Activated CD4-positive, alpha-beta T cell treated with anti-CD3 and anti-CD28 coated beads for 36 hours (primary cell): ENCODE measurements at regions not wholly inside any gene's neighbourhood (a gene's known extent, or its start where the extent isn't known, plus 50 kb on each side); places are given as distances from the start of the nearest gene placed in this dataset.

Experiments used
- ATAC-seq: fragments of 200-7000 bp; cut with Tn5 transposase; one replicate; pipeline ENCODE4 v1.10.0; 2021; ENCODE audit warnings: mild to moderate bottlenecking, moderate library complexity
- CTCF ChIA-PET: fragments of 350-600 bp; sonication (Branson Sonifier 250); formaldehyde crosslinking; loops from one replicate; lab custom pipeline; 2021; ENCODE audit warnings: antibody characterized with exemption; lab: Charles Lee
- POLR2A ChIA-PET: fragments of 350-600 bp; sonication (Branson Sonifier 250); formaldehyde crosslinking; loops from one replicate; lab custom pipeline; 2021; ENCODE audit warnings: antibody characterized with exemption, inconsistent platforms; lab: Charles Lee
- DNase-seq: peaks from one replicate; pipeline ENCODE4 v3.0.0-alpha.2; 2020
- H3K27ac Mint-ChIP-seq: one replicate; pipeline ENCODE4 v1.8.0; 2021; ENCODE audit warnings: mixed read lengths
- H3K27me3 Mint-ChIP-seq: one replicate; pipeline ENCODE4 v1.8.0; 2021; ENCODE audit warnings: mixed read lengths
- H3K36me3 Mint-ChIP-seq: one replicate; pipeline ENCODE4 v1.8.0; 2021; ENCODE audit warnings: low read depth, mixed read lengths
- H3K4me1 Mint-ChIP-seq: one replicate; pipeline ENCODE4 v1.8.0; 2021; ENCODE audit warnings: mixed read lengths
- H3K4me3 Mint-ChIP-seq: one replicate; pipeline ENCODE4 v1.8.0; 2021; ENCODE audit warnings: mild to moderate bottlenecking, moderate library complexity, mixed read lengths
- H3K9me3 Mint-ChIP-seq: one replicate; pipeline ENCODE4 v1.8.0; 2021; ENCODE audit warnings: low read depth, mixed read lengths
- intact Hi-C, 2 experiments: fragments of 100-400 bp; cut with DNase I in 1 of 2; cut with micrococcal nuclease in 1 of 2; formaldehyde crosslinking; loops; one replicate each; pipeline versions ENCODE4 v1.14.2 to v1.15.1; 2022 to 2024; cut with DNase I, micrococcal nuclease

- no peak overlapping the region for H3K4me3 Mint-ChIP-seq
- H3K27ac Mint-ChIP-seq = no peak overlapping the region
- H3K4me1 Mint-ChIP-seq = no peaks in the 10 kb centered on the region
- no peaks in the 10 kb centered on the region for H3K9me3 Mint-ChIP-seq
- ATAC-seq (no peak), DNase-seq (no peak)
- intact Hi-C loops = no loop called here
- POLR2A ChIA-PET = no interaction called here
- no peaks in the 10 kb centered on the region for H3K36me3 Mint-ChIP-seq
- no peaks in the 10 kb centered on the region for H3K27me3 Mint-ChIP-seq
- CTCF ChIA-PET = no interaction called here
Observed at GRCh38 chr9:119596703-119597102, 227.5 kb upstream of the BRINP1 start.

GRCh38 chr9:119588874-119589744 is 219.9 kb upstream of the BRINP1 start:
- H3K27me3 Mint-ChIP-seq = no peaks in the 10 kb centered on the region
- no peaks in the 10 kb centered on the region for H3K4me1 Mint-ChIP-seq
- no peaks in the 10 kb centered on the region for H3K36me3 Mint-ChIP-seq
- intact Hi-C loops = no loop called here
- no peaks in the 10 kb centered on the region for H3K9me3 Mint-ChIP-seq
- ChIA-PET CTCF (no interaction called here), POLR2A (no interaction called here)
- H3K27ac Mint-ChIP-seq = no peak overlapping the region
- ATAC-seq (no peak), DNase-seq (no peak)
- H3K4me3 Mint-ChIP-seq = no peak overlapping the region

DNA sequence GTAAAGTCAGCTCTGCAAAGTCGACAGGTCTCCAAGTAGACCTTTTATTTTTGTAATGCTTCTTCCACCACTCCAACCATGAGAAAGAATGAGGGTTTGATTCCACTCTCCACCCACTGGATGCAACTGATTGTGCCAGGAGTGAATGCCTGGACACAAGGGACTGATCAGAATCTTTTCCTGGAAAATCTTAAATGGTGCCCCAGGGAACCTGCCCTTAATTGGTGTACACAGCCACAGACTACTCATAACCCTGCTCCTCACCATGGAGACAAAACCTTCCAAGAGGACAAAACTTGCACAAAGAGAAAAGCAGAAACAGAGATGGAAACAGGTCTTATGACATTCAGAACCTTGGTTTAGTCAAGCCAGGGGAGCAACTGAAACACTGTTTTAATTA is 208.6 kb upstream of the BRINP1 start:
- no peak for ATAC-seq
- H3K4me1 Mint-ChIP-seq = no peaks in the 10 kb centered on the region
- H3K36me3 Mint-ChIP-seq = no peaks in the 10 kb centered on the region

GRCh38 chr9:119559986-119560385 is 190.8 kb upstream of the BRINP1 start:
- DNase-seq (no peak), ATAC-seq (no peak)
- H3K4me3 Mint-ChIP-seq = no peak overlapping the region
- no peaks in the 10 kb centered on the region for H3K36me3 Mint-ChIP-seq
- H3K9me3 Mint-ChIP-seq = no peaks in the 10 kb centered on the region
- ChIA-PET POLR2A (no interaction called here), CTCF (interaction anchor here (0.6 kb wide), 1 partner anchor 39 kb away, joined by 3 read pairs; no protein-coding TSS in a partner anchor)
- no peaks in the 10 kb centered on the region for H3K4me1 Mint-ChIP-seq
- H3K27ac Mint-ChIP-seq = no peak overlapping the region
- intact Hi-C loops = loop anchor here (5.0 kb wide), 2 partner anchors 407 to 787 kb away; no protein-coding TSS in a partner anchor
- peaks cover 27% of the 10 kb centered on the region for H3K27me3 Mint-ChIP-seq

More for the DNA sequence above, 208.6 kb upstream of the BRINP1 start:
- Mint-ChIP-seq H3K27ac (no peak overlapping the region), H3K27me3 (no peaks in the 10 kb centered on the region), H3K4me3 (no peak overlapping the region), H3K9me3 (no peaks in the 10 kb centered on the region)
- no peak for DNase-seq
- ChIA-PET CTCF (no interaction called here), POLR2A (no interaction called here)
- intact Hi-C loops = no loop called here

DNA sequence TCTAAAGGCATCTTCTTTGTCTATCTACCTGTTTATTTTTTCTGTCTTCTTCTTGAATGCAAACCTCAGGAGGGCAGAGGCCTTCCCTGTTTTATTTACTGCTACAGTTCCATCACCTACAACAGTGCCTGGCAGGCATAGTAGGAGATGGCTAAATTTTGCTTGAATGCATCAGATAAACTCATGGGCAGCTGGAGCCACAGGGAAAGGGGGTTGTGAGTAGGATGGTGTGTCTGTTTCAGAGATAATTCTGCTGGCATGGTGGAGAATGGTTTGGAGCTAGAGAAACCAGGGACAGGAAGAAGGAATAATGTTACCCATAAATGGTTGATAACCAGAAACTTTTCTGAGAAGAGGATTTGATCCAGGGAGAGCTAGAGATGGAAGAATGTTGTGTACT is 189.8 kb upstream of the BRINP1 start:
- intact Hi-C loops = loop anchor here (5.0 kb wide), 2 partner anchors 408 to 788 kb away; no protein-coding TSS in a partner anchor
- no peak for ATAC-seq
- H3K4me1 Mint-ChIP-seq = no peaks in the 10 kb centered on the region

DNA sequence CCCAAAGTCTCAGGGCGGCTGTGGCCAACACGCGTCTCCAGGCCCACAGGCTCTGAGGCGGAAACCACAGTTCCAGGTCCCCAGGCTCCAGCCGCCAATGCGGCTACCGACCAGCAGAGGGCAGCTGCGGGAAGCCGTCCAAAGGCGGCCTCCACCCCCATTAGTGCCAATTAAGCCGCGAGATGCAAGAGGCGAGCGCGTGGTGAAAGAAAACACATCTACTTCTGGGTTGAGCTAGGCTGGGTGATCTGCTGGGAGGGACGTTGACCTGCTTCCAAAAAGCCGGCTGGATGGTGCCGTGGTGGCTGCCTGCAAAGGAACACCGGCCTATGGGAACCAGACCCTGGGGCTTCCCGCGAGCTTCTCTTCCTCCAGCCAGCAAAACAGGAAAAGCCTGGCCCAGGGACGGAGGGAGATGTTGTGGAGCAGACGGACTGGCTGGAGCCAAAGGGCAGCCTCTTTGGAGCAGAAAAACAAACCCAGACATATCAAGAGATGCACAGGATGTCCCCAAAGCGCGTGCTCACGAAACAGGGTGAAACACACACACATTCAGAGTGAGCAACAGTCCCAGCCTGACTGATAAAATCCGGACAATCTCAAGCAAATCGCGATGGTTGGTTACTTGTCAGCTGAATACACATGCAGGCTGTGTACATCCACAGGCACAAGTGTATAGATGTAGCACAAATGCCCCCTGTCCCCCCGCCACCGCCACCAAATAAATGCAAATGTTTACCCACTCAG is 187.1 kb upstream of the BRINP1 start:
- Mint-ChIP-seq H3K4me3 (no peak overlapping the region), H3K9me3 (no peaks in the 10 kb centered on the region), H3K4me1 (no peaks in the 10 kb centered on the region), H3K36me3 (no peaks in the 10 kb centered on the region), H3K27ac (no peak overlapping the region), H3K27me3 (peaks cover 27% of the 10 kb centered on the region)
- ChIA-PET POLR2A (no interaction called here), CTCF (interaction anchor here (0.6 to 3.1 kb wide), 10 partner anchors 9 to 797 kb away, joined by 3 to 16 read pairs (median 3); no protein-coding TSS in a partner anchor)
- intact Hi-C loops = loop anchor here (1.0 to 5.0 kb wide), 3 partner anchors 411 to 793 kb away; no protein-coding TSS in a partner anchor
- peak; percentile 75 for ATAC-seq
- DNase-seq = peak; percentile 79

More for the DNA sequence above, 189.8 kb upstream of the BRINP1 start:
- CTCF ChIA-PET = no interaction called here
- no peak overlapping the region for H3K4me3 Mint-ChIP-seq
- H3K27ac Mint-ChIP-seq = no peak overlapping the region
- no peaks in the 10 kb centered on the region for H3K36me3 Mint-ChIP-seq
- POLR2A ChIA-PET = no interaction called here
- peaks cover 27% of the 10 kb centered on the region for H3K27me3 Mint-ChIP-seq
- DNase-seq = no peak
- H3K9me3 Mint-ChIP-seq = no peaks in the 10 kb centered on the region

GRCh38 chr9:119544492-119544891 is 175.3 kb upstream of the BRINP1 start:
- Mint-ChIP-seq H3K4me1 (no peaks in the 10 kb centered on the region), H3K27ac (no peak overlapping the region), H3K4me3 (no peak overlapping the region), H3K36me3 (no peaks in the 10 kb centered on the region), H3K27me3 (no peaks in the 10 kb centered on the region), H3K9me3 (no peaks in the 10 kb centered on the region)
- ATAC-seq (no peak), DNase-seq (no peak)
- ChIA-PET POLR2A (no interaction called here), CTCF (interaction anchor here (0.9 kb wide), 1 partner anchor 9 kb away, joined by 3 read pairs; no protein-coding TSS in a partner anchor)
- intact Hi-C loops = no loop called here

GRCh38 chr9:119537138-119537537 is 167.9 kb upstream of the BRINP1 start:
- ChIA-PET CTCF (no interaction called here), POLR2A (no interaction called here)
- no peak for DNase-seq
- Mint-ChIP-seq H3K4me1 (no peaks in the 10 kb centered on the region), H3K9me3 (no peaks in the 10 kb centered on the region), H3K4me3 (no peak overlapping the region), H3K36me3 (no peaks in the 10 kb centered on the region), H3K27me3 (no peaks in the 10 kb centered on the region), H3K27ac (no peak overlapping the region)
- no peak for ATAC-seq
- intact Hi-C loops = no loop called here

DNA sequence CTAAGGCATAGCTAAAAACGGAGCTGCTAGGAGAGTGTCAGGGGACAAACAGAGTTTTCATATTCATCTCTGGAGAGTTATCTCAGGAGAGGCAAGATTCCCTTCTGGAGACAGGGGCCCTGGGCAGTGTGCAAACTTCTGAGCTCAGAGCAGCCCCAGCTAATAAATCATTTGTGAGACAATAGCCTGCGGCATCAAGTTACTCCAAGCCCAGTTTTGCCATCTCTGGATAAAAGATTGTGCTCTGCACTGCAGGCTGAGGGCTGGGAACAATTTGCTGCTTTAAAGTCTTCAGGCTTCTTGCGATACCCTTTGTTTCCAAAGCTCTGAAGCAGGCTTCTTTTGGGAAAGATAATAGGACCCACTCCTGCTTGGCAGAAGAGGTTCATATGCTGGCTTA is 164.3 kb upstream of the BRINP1 start:
- ChIA-PET CTCF (no interaction called here), POLR2A (no interaction called here)
- DNase-seq (no peak), ATAC-seq (no peak)
- no peaks in the 10 kb centered on the region for H3K36me3 Mint-ChIP-seq
- no peak overlapping the region for H3K4me3 Mint-ChIP-seq
- no peaks in the 10 kb centered on the region for H3K9me3 Mint-ChIP-seq
- H3K27ac Mint-ChIP-seq = no peak overlapping the region
- no peaks in the 10 kb centered on the region for H3K27me3 Mint-ChIP-seq
- intact Hi-C loops = no loop called here
- no peaks in the 10 kb centered on the region for H3K4me1 Mint-ChIP-seq

DNA sequence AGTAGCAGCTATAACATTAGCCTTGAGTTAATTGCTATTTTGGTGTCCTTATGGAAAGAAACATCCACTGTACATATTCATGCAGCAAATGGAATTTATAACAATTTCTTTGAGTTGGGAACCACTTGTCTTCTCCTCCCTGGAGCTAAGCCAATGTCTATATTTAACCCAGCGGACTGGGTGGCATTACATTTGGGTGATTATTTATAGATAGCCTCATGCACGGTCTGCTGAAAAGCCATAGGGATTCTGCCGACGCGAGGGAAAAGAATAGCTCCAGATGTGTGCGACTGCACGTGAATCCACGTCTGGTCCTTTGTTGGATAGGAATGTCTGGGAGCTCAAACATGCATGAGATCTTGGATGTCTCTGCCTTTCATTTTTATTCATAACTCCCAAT is 157.5 kb upstream of the BRINP1 start:
- Mint-ChIP-seq H3K36me3 (no peaks in the 10 kb centered on the region), H3K9me3 (peaks cover 2% of the 10 kb centered on the region), H3K4me3 (no peak overlapping the region), H3K4me1 (no peaks in the 10 kb centered on the region), H3K27ac (no peak overlapping the region), H3K27me3 (no peaks in the 10 kb centered on the region)
- no peak for ATAC-seq
- POLR2A ChIA-PET = no interaction called here
- CTCF ChIA-PET = interaction anchor here (0.8 kb wide), 1 partner anchor 661 kb away, joined by 3 read pairs; no protein-coding TSS in a partner anchor
- no peak for DNase-seq
- intact Hi-C loops = no loop called here

DNA sequence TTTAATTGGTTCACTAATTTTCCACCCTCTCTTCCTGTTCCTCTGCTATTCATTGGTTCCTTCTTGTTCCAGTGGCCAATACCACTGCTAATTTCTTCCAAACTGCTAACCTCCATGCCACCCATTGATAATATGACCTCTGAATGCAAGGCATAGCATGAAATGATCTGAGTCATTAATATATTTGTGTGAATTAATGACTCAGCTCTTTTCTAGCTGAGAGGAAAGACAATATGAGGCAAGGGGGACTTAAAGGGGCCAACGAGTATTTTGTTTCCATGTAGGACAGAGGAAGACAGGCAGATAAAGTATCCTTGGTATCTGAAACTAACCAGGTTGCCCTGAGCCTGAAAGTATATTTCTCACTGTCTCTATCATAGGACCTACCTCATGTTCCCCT is 154.3 kb upstream of the BRINP1 start:
- Mint-ChIP-seq H3K9me3 (peaks cover 2% of the 10 kb centered on the region), H3K27me3 (no peaks in the 10 kb centered on the region), H3K4me3 (no peak overlapping the region), H3K4me1 (no peaks in the 10 kb centered on the region), H3K27ac (no peak overlapping the region), H3K36me3 (no peaks in the 10 kb centered on the region)
- CTCF ChIA-PET = no interaction called here
- ATAC-seq (no peak), DNase-seq (no peak)
- intact Hi-C loops = no loop called here
- POLR2A ChIA-PET = no interaction called here
